Stimulated activated CD8-positive, alpha-beta memory T cell treated with anti-CD3 and anti-CD28 coated beads, Interleukin-7, amount 100 ng/mL, for 48 hours (primary cell): ENCODE measurements at regions not wholly inside any gene's neighbourhood (a gene's known extent, or its start where the extent isn't known, plus 50 kb on each side); places are given as distances from the start of the nearest gene placed in this dataset.
A peak's percentile ranks its signal among the peaks of the same experiment; 100 is the strongest.
"Not testable (repeated sequence)": the region's sequence is repeated elsewhere in the genome, so short reads cannot be mapped to it uniquely, and the experiment has no call there.

Source experiments
- DNase-seq, 2 donors: peaks; one replicate each; pipeline ENCODE4 v3.0.0-alpha.2; 2020; ENCODE audit warnings: low read depth in 1 of 2; ENCODE audit errors: extremely low read depth in 1 of 2

- no peak for DNase-seq
Observed at GRCh38 chr17:56690441-56691291, 97.2 kb downstream of the NOG start.

- DNase-seq = no peak
Observed at GRCh38 chr17:56694825-56695224, 101.3 kb downstream of the NOG start.

- DNase-seq = no peak
Observed at GRCh38 chr17:56697190-56697589, 103.7 kb downstream of the NOG start.

GRCh38 chr17:56699186-56699894 is 105.8 kb downstream of the NOG start:
- DNase-seq = no peak

- no peak for DNase-seq
Observed at GRCh38 chr17:56700919-56701420, 107.5 kb downstream of the NOG start.

GRCh38 chr17:56707312-56708219 is 114.1 kb downstream of the NOG start:
- DNase-seq = no peak

- no peak for DNase-seq
Observed at GRCh38 chr17:56708220-56708558, 114.7 kb downstream of the NOG start.

GRCh38 chr17:56708670-56709410 is 115.3 kb downstream of the NOG start:
- DNase-seq = no peak

GRCh38 chr17:56710986-56711385 is 117.5 kb downstream of the NOG start:
- DNase-seq = no peak

GRCh38 chr17:56715613-56716357 is 117.9 kb downstream of the C17orf67 start:
- peak; percentile 37 to 56 for DNase-seq

- no peak for DNase-seq
Observed at GRCh38 chr17:56717471-56717870, 116.2 kb downstream of the C17orf67 start.

GRCh38 chr17:56718515-56718914 is 115.2 kb downstream of the C17orf67 start:
- no peak for DNase-seq

GRCh38 chr17:56723421-56723820 is 110.3 kb downstream of the C17orf67 start:
- no peak for DNase-seq

GRCh38 chr17:56724664-56725063 is 109.1 kb downstream of the C17orf67 start:
- DNase-seq = no peak

GRCh38 chr17:56725144-56725543 is 108.6 kb downstream of the C17orf67 start:
- DNase-seq = no peak

GRCh38 chr17:56727876-56728617 is 105.7 kb downstream of the C17orf67 start:
- no peak for DNase-seq

- DNase-seq = not testable (repeated sequence)
Observed at GRCh38 chr17:56731096-56731495, 102.6 kb downstream of the C17orf67 start.

GRCh38 chr17:56733833-56734232 is 99.9 kb downstream of the C17orf67 start:
- no peak for DNase-seq

GRCh38 chr17:56735842-56736241 is 97.9 kb downstream of the C17orf67 start:
- DNase-seq = no peak
